B cell (primary cell): ENCODE measurements at regions not wholly inside any gene's neighbourhood (a gene's known extent, or its start where the extent isn't known, plus 50 kb on each side); places are given as distances from the start of the nearest gene placed in this dataset.

Experiments used
- ATAC-seq: fragments of 200-7000 bp; cut with Tn5 transposase; one replicate; pipeline ENCODE4 v1.10.0; 2021; ENCODE audit warnings: low read depth, mild to moderate bottlenecking, moderate number of reproducible peaks, moderate library complexity
- CTCF ChIA-PET: fragments of 350-600 bp; sonication (Branson Sonifier 250); formaldehyde crosslinking; loops from one replicate; lab custom pipeline; 2021; ENCODE audit warnings: antibody characterized with exemption, inconsistent platforms; lab: Charles Lee
- POLR2A ChIA-PET: fragments of 350-600 bp; sonication (Branson Sonifier 250); formaldehyde crosslinking; loops from one replicate; lab custom pipeline; 2021; ENCODE audit warnings: antibody characterized with exemption; lab: Charles Lee
- DNase-seq: peaks from one replicate; pipeline ENCODE4 v3.0.0; 2013
- H2AFZ ChIP-seq: 2 replicates; pipeline ENCODE4 v1.6.1; 2012; ENCODE audit warnings: mild to moderate bottlenecking, low read depth, low read length; ENCODE audit not compliant: insufficient read depth, poor library complexity, severe bottlenecking
- H3K27ac ChIP-seq, 2 donors: 1 replicate in 1 of 2; 2 replicates in 1 of 2; pipeline ENCODE4 v1.5.1; 2012 to 2013; ENCODE audit warnings: low read length in 2 of 2, mild to moderate bottlenecking in 2 of 2, moderate library complexity in 1 of 2
- H3K27me3 ChIP-seq, 4 experiments: fragments of 200-600 bp in 1 of 4; sonication (generic) in 1 of 4; replicated peaks in 1 of 4; 1 replicate in 2 of 4; 2 replicates in 2 of 4; pipeline versions ENCODE4 v1.6.1 to v1.7.0; 2013 to 2016; ENCODE audit warnings: low read length in 3 of 4, mild to moderate bottlenecking in 2 of 4, mixed read lengths in 1 of 4, moderate library complexity in 1 of 4; ENCODE audit not compliant: insufficient read depth in 4 of 4, control insufficient read depth in 3 of 4; ENCODE audit errors: control extremely low read depth in 1 of 4
- H3K36me3 ChIP-seq, 2 experiments: replicated peaks in 1 of 2; 1 replicate in 1 of 2; 2 replicates in 1 of 2; pipeline versions ENCODE4 v1.6.1 to v1.7.1; 2013; ENCODE audit warnings: low read length in 1 of 2; ENCODE audit not compliant: insufficient read depth in 2 of 2, control insufficient read depth in 1 of 2; ENCODE audit errors: control extremely low read depth in 1 of 2, extremely low read depth in 1 of 2
- H3K4me1 ChIP-seq, 2 donors: fragments of 200-600 bp in 1 of 2; sonication (generic) in 1 of 2; 1 replicate in 1 of 2; 2 replicates in 1 of 2; pipeline versions ENCODE4 v1.5.1 to v1.6.1; 2013 to 2017; ENCODE audit warnings: low read length in 2 of 2; ENCODE audit not compliant: control insufficient read depth in 2 of 2, insufficient read depth in 2 of 2
- H3K4me2 ChIP-seq: replicated peaks from 2 replicates; pipeline ENCODE3; 2012; ENCODE audit warnings: mild to moderate bottlenecking, low read depth, low read length; ENCODE audit not compliant: poor library complexity, severe bottlenecking
- H3K4me3 ChIP-seq, 5 experiments: fragments of 200-600 bp in 1 of 5; sonication (generic) in 1 of 5; 1 replicate in 3 of 5; 2 replicates in 2 of 5; pipeline versions ENCODE4 v1.5.1 to v1.7.0; 2011 to 2016; ENCODE audit warnings: low read length in 4 of 5, mild to moderate bottlenecking in 4 of 5, low read depth in 2 of 5, control low read depth in 1 of 5, moderate library complexity in 1 of 5; ENCODE audit not compliant: insufficient read depth in 1 of 5; ENCODE audit errors: control extremely low read depth in 1 of 5, extremely low read depth in 1 of 5
- H3K79me2 ChIP-seq: fragments of 200-600 bp; sonication (generic); one replicate; pipeline ENCODE4 v1.6.0; 2016; ENCODE audit warnings: low read length; ENCODE audit not compliant: control insufficient read depth, insufficient read depth
- H3K9ac ChIP-seq: fragments of 200-600 bp; sonication (generic); 2 replicates; pipeline ENCODE4 v1.6.1; 2017; ENCODE audit warnings: mild to moderate bottlenecking, low read length, moderate library complexity
- H3K9me3 ChIP-seq, 3 donors: one replicate each; pipeline versions ENCODE4 v1.6.1 to v1.7.1; 2013; ENCODE audit warnings: low read length in 2 of 3; ENCODE audit not compliant: control insufficient read depth in 2 of 3, insufficient read depth in 1 of 3; ENCODE audit errors: control extremely low read depth in 1 of 3
- H4K20me1 ChIP-seq: 2 replicates; pipeline ENCODE4 v1.6.0; 2012; ENCODE audit warnings: mild to moderate bottlenecking, low read length; ENCODE audit not compliant: insufficient read depth, control insufficient read depth, poor library complexity, severe bottlenecking
- H3K27ac Mint-ChIP-seq: one replicate; pipeline ENCODE4 v1.8.0; 2021; ENCODE audit warnings: mixed read lengths
- H3K27me3 Mint-ChIP-seq: one replicate; pipeline ENCODE4 v1.8.0; 2021; ENCODE audit warnings: mixed read lengths
- H3K4me1 Mint-ChIP-seq: one replicate; pipeline ENCODE4 v1.8.0; 2021; ENCODE audit warnings: mixed read lengths
- H3K4me3 Mint-ChIP-seq: one replicate; pipeline ENCODE4 v1.8.0; 2021; ENCODE audit warnings: mixed read lengths
- H3K9me3 Mint-ChIP-seq: one replicate; pipeline ENCODE4 v1.8.0; 2022; ENCODE audit warnings: mixed read lengths; ENCODE audit not compliant: insufficient read depth
- EZH2 ChIP-seq: IDR thresholded peaks from 2 replicates; pipeline ENCODE4 v1.6.1; 2012; ENCODE audit warnings: borderline replicate concordance, low read depth, mild to moderate bottlenecking, moderate library complexity, low read length; ENCODE audit not compliant: insufficient read depth, poor library complexity, severe bottlenecking
- WGBS: methylation state at CpG from one replicate; pipeline ENCODE4 v1.1.5; 2013; ENCODE audit warnings: missing lambda C conversion rate; ENCODE audit not compliant: insufficient coverage; 5-methylcytosine and 5-hydroxymethylcytosine counted together
- intact Hi-C: fragments of 100-400 bp; cut with micrococcal nuclease; formaldehyde crosslinking; loops from one replicate; pipeline ENCODE4 v1.10.0; 2022
- TF ChIP-seq, protein P1 (sequence below): fragments of 200-600 bp; IDR thresholded peaks from one replicate; pipeline ENCODE4 v1.8.0; 2022; ENCODE audit warnings: antibody characterized with exemption, mild to moderate bottlenecking

DNA sequence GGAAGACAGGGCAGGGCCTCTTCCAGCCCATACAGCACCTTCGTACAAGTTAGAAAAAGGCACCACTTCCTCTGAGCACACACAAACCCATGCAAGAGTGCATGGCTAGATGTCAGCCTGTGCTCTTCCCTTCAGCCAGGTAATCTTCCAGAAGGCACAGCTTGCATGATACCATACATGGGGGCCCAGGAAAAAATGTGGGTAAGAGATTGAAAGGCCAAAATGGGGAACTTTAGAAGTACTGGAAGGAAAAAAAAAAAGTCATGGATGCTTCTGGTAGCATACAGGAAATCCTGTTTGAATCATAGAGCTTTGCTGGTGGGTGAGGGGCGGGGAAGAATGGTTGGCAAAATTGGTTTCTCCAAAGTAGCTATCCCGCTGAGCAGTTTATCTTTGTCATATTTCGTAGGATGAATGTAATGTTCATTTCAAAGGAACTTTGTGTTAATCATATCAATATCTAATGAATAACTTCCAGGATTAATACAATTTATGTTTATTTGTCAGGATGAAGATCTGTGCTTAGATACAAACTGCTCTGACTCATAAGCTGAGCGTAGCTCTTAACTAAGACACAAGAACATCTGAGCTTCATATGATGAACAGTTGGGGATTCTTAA lies 78.2 kb upstream of the MAP3K1 start:
- Histone ChIP-seq H3K36me3 (no peaks in the 10 kb centered on the region), H3K9ac (peak overlapping the region; percentile 42), H3K9me3 (no peaks in the 10 kb centered on the region), H3K27me3 (no peaks in the 10 kb centered on the region), H3K4me2 (peak overlapping the region; percentile 67), H3K27ac (peak overlapping the region; percentile 79 to 91), H3K4me3 (peak overlapping the region in 1 of 5 experiments; percentile 48), H3K4me1 (peaks cover 63% of the 10 kb centered on the region in 2 donors), H2AFZ (peak overlapping the region; percentile 16), H4K20me1 (no peaks in the 10 kb centered on the region), H3K79me2 (peaks cover 7% of the 10 kb centered on the region)
- peak; percentile 34 for DNase-seq
- Mint-ChIP-seq H3K27ac (peak overlapping the region; percentile 87), H3K27me3 (no peaks in the 10 kb centered on the region), H3K4me1 (peaks cover 63% of the 10 kb centered on the region), H3K9me3 (no peaks in the 10 kb centered on the region), H3K4me3 (peak overlapping the region; percentile 73)
- peak; percentile 18 for ATAC-seq
- intact Hi-C loops = loop anchor here (2.0 to 5.0 kb wide), 5 partner anchors 35 to 325 kb away; no protein-coding TSS in a partner anchor
- CTCF ChIA-PET = interaction anchor here (0.9 to 2.6 kb wide), 7 partner anchors 11 to 101 kb away, joined by 3 to 11 read pairs (median 5); no protein-coding TSS in a partner anchor
- POLR2A ChIA-PET = interaction anchor here (1.4 to 1.8 kb wide), 2 partner anchors 20 to 50 kb away, joined by 4 to 12 read pairs; no protein-coding TSS in a partner anchor
- 0% methylated on average over 1 of the region's 5 CpGs for WGBS
- TF ChIP-seq, protein P1, sequence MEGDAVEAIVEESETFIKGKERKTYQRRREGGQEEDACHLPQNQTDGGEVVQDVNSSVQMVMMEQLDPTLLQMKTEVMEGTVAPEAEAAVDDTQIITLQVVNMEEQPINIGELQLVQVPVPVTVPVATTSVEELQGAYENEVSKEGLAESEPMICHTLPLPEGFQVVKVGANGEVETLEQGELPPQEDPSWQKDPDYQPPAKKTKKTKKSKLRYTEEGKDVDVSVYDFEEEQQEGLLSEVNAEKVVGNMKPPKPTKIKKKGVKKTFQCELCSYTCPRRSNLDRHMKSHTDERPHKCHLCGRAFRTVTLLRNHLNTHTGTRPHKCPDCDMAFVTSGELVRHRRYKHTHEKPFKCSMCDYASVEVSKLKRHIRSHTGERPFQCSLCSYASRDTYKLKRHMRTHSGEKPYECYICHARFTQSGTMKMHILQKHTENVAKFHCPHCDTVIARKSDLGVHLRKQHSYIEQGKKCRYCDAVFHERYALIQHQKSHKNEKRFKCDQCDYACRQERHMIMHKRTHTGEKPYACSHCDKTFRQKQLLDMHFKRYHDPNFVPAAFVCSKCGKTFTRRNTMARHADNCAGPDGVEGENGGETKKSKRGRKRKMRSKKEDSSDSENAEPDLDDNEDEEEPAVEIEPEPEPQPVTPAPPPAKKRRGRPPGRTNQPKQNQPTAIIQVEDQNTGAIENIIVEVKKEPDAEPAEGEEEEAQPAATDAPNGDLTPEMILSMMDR = no peak
- no peak for TF ChIP-seq EZH2
